ENCODE measurements at regions not wholly inside any gene's neighbourhood (a gene's known extent, or its start where the extent isn't known, plus 50 kb on each side); places are given as distances from the start of the nearest gene placed in this dataset.

DNA sequence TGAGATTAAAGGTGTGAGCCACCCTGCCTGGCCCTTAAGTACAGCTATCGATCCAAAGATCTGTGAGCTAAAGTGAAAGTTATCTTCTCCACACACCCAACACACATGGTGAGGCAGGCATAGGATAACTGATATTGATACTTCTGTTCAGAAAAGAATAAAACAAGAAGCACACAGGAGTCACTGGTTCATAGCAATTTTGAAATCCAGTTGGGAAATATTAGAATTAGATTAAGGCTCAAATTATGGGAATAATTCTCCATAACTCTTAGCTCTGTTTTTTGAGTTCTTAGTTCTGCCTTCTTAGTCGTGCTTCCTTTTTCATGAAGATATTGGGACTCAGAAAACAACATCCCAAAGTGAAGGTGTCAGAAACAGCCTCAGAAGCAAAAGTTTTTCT lies 186.0 kb upstream of the PLXNC1 start:
- peaks cover 0 to 9% (median 0%) of the 10 kb centered on the region in 4 donors for H3K9me3 ChIP-seq
- H3K27ac ChIP-seq, result no peak overlapping the region
- H3K36me3 ChIP-seq, result no peaks in the 10 kb centered on the region
- no peak for DNase-seq (ENCODE audit: low spot score in 2 of 2)
- WGBS, 2 donors, result 48 to 96% methylated on average over 2 of the region's 2 CpGs
- no peaks in the 10 kb centered on the region for H3K4me1 ChIP-seq
- no peaks in the 10 kb centered on the region for H3K27me3 ChIP-seq
- no peak overlapping the region for H3K4me3 ChIP-seq
- TF ChIP-seq POLR2A (IDR thresholded peaks at IDR 0.05), result no peak
- no peak for TF ChIP-seq EP300 (IDR thresholded peaks at IDR 0.05)
- TF ChIP-seq, protein P1, sequence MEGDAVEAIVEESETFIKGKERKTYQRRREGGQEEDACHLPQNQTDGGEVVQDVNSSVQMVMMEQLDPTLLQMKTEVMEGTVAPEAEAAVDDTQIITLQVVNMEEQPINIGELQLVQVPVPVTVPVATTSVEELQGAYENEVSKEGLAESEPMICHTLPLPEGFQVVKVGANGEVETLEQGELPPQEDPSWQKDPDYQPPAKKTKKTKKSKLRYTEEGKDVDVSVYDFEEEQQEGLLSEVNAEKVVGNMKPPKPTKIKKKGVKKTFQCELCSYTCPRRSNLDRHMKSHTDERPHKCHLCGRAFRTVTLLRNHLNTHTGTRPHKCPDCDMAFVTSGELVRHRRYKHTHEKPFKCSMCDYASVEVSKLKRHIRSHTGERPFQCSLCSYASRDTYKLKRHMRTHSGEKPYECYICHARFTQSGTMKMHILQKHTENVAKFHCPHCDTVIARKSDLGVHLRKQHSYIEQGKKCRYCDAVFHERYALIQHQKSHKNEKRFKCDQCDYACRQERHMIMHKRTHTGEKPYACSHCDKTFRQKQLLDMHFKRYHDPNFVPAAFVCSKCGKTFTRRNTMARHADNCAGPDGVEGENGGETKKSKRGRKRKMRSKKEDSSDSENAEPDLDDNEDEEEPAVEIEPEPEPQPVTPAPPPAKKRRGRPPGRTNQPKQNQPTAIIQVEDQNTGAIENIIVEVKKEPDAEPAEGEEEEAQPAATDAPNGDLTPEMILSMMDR (IDR thresholded peaks at IDR 0.05), result no peak

DNA sequence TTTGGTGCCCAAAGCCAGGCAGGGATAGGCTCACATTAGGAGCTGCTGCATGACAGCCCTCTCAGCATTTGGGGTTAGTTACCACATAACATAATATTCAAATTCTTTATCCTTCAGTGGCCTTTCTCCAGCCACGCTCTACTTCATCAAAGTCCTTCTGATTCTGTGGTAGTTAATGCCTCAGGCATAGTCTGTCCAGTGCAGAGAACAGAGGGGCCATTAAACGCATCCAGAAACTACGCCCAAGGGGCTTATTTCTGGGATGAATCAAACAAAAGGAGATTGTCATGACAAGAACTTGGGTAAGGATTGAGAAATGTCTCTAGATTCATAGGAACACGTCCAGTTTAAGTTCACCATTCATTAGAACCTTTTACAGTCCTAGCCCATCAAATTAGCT lies 183.4 kb upstream of the PLXNC1 start:
- Histone ChIP-seq H3K4me3 (no peak overlapping the region), H3K4me1 (no peaks in the 10 kb centered on the region), H3K36me3 (no peaks in the 10 kb centered on the region), H3K27ac (no peak overlapping the region), H3K9me3 (peaks cover 0 to 9% (median 0%) of the 10 kb centered on the region in 4 donors), H3K27me3 (no peaks in the 10 kb centered on the region)
- TF ChIP-seq, protein P1 (IDR thresholded peaks at IDR 0.05), result no peak
- TF ChIP-seq EP300 (IDR thresholded peaks at IDR 0.05), result no peak
- TF ChIP-seq POLR2A (IDR thresholded peaks at IDR 0.05), result no peak
- WGBS, 2 donors, result 30 to 60% methylated on average over 4 of the region's 4 CpGs
- no peak for DNase-seq (ENCODE audit: low spot score in 2 of 2)

DNA sequence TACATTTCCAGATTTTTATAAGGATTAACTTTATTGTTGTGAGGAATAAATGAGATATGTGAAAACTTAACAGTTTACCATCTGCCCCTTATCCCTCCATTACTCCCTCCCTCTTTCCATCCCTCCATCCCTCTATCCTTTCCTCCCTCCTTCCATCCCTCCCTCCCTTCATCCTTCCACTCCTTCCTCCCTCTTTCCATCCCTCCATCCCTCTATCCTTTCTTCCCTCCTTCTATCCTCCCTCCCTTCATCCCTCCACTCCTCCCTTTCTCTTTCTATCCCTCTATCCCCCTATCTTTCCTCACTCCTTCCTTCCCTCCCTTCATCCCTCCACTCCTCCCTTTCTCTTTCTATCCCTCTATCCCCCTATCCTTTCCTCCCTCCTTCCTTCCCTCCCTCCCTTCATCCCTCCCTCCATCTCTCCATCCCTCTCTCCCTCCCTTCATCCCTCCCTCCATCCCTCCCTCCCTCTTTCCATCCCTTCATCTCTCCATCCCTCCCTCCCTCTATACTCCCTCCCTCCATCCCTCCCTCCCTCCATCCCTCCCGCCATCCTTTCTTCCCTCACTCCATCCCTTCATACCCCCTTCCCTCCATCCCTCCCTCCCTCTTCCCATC lies 181.8 kb upstream of the PLXNC1 start:
- TF ChIP-seq POLR2A (IDR thresholded peaks at IDR 0.05) (no peak), EP300 (IDR thresholded peaks at IDR 0.05) (no peak)
- TF ChIP-seq, protein P1 (IDR thresholded peaks at IDR 0.05), result no peak
- Histone ChIP-seq H3K9me3 (peaks cover 0 to 9% (median 0%) of the 10 kb centered on the region in 4 donors), H3K27ac (no peak overlapping the region), H3K4me1 (no peaks in the 10 kb centered on the region), H3K27me3 (no peaks in the 10 kb centered on the region), H3K36me3 (no peaks in the 10 kb centered on the region), H3K4me3 (no peak overlapping the region)
- no peak for DNase-seq (ENCODE audit: low spot score in 2 of 2)
- WGBS, 2 donors, result 83% methylated on average over 1 of the region's 1 CpG; no CpG with 5 or more reads in 1 of the 2 donors

DNA sequence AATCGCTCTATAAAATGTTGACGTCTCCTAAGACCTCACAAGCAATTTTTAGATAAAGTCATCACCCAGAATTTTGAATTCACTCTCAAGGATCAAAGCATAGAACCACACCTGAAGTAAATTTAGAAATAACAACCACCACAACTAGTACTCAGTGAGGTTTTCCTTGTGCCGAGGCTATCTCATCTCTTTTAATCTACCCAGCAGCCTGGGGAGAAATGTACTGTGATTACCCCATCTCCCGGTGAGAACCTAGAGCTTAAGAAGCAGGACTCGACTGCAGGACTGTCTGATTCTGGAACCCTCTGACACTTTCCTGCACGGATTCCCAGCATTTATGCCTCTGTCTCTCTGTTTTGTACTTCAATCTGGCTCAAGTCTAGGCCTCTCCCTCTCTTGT lies 180.9 kb upstream of the PLXNC1 start:
- WGBS, 2 donors, result 89 to 92% methylated on average over 6 of the region's 6 CpGs
- Histone ChIP-seq H3K36me3 (no peaks in the 10 kb centered on the region), H3K27me3 (no peaks in the 10 kb centered on the region), H3K4me1 (no peaks in the 10 kb centered on the region), H3K27ac (no peak overlapping the region), H3K4me3 (no peak overlapping the region), H3K9me3 (peaks cover 0 to 3% (median 0%) of the 10 kb centered on the region in 4 donors)
- no peak for DNase-seq (ENCODE audit: low spot score in 2 of 2)
- TF ChIP-seq EP300 (IDR thresholded peaks at IDR 0.05), result no peak
- TF ChIP-seq, protein P1 (IDR thresholded peaks at IDR 0.05), result no peak
- TF ChIP-seq POLR2A (IDR thresholded peaks at IDR 0.05), result no peak

DNA sequence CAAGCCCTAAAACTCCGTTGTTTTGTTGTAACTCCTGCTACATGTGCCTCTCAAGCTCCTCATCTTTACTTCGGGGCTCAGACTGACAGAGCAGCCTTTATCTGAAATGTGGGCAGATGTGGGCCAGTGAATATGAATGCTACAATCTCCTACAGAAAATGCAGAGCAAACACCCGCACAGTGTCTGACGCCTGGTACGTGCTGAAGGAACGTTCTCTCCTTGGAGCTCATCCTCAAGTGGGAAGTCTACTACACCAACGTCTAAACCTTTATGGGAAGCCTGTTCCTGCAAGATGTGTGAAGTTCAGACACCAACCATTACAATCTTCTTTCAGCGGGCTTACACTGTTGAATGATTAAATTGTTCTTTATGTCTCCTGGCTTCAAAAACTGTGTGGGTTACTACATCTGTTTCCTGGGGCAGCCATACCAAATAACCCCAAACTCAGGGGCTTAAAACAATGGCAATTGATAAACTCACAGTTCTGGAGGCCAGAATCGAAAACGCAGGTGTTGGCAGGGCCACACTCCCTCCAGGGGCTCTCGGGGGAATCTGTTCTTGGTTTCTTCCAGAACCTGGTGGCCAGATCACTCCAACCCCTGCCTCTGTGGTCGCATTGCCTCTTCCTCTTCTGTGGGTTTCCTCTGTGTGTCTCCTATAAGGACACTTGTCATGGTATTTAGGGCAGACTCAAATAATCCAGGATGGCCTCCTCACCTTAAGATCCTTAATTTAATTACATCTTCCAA lies 179.7 kb upstream of the PLXNC1 start:
- Histone ChIP-seq H3K27ac (no peak overlapping the region), H3K36me3 (no peaks in the 10 kb centered on the region), H3K9me3 (no peaks in the 10 kb centered on the region), H3K27me3 (no peaks in the 10 kb centered on the region), H3K4me3 (no peak overlapping the region), H3K4me1 (peaks cover 0 to 5% (median 0%) of the 10 kb centered on the region in 4 donors)
- no peak for DNase-seq (ENCODE audit: low spot score in 2 of 2)
- TF ChIP-seq, protein P1 (IDR thresholded peaks at IDR 0.05), result no peak
- TF ChIP-seq EP300 (IDR thresholded peaks at IDR 0.05), result no peak
- no peak for TF ChIP-seq POLR2A (IDR thresholded peaks at IDR 0.05)
- 80% methylated on average over 12 of the region's 12 CpGs for WGBS, 2 donors
